ENCODE measurements at regions not wholly inside any gene's neighbourhood (a gene's known extent, or its start where the extent isn't known, plus 50 kb on each side); places are given as distances from the start of the nearest gene placed in this dataset.

DNA sequence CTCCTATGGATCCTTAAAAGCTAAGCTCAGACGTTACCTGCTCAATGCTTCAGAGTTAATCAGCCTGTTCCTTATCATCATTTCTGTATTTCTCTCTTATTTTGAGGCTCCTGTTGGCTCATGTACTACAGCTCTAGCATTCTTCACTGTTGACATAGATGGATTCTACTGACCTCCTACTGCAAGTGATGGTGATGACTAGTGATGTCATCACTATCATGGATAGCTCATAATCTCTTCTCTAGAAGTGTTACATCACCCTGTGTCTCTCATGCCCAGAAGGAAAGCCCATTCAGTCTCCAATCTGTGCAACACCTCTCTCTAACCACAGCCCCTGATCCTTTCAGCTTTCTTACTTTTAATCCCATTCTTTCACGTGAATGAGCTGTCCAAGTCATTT lies 168.2 kb upstream of the DPT start:
- Histone ChIP-seq H3K27me3 (ENCODE audit: control insufficient read depth, insufficient read depth, low read length) (no peaks in the 10 kb centered on the region), H3K9me3 (ENCODE audit: control insufficient read depth, insufficient read depth, low read length) (no peaks in the 10 kb centered on the region), H3K27ac (ENCODE audit: low read depth, low read length) (no peak overlapping the region), H3K4me1 (ENCODE audit: control insufficient read depth, insufficient read depth, low read length) (no peaks in the 10 kb centered on the region), H3K36me3 (ENCODE audit: control insufficient read depth, insufficient read depth, low read length) (no peaks in the 10 kb centered on the region), H3K4me3 (ENCODE audit: low read depth, low read length) (no peak overlapping the region), H3K9ac (ENCODE audit: low read depth, low read length) (no peak overlapping the region)

GRCh38 chr1:168903237-168903830 lies 174.3 kb upstream of the DPT start:
- Histone ChIP-seq H3K27me3 (ENCODE audit: control insufficient read depth, insufficient read depth, low read length) (no peaks in the 10 kb centered on the region), H3K36me3 (ENCODE audit: control insufficient read depth, insufficient read depth, low read length) (no peaks in the 10 kb centered on the region), H3K4me1 (ENCODE audit: control insufficient read depth, insufficient read depth, low read length) (no peaks in the 10 kb centered on the region), H3K9me3 (ENCODE audit: control insufficient read depth, insufficient read depth, low read length) (no peaks in the 10 kb centered on the region), H3K27ac (ENCODE audit: low read depth, low read length) (no peak overlapping the region), H3K9ac (ENCODE audit: low read depth, low read length) (no peak overlapping the region), H3K4me3 (ENCODE audit: low read depth, low read length) (no peak overlapping the region)

- Histone ChIP-seq H3K4me1 (ENCODE audit: control insufficient read depth, insufficient read depth, low read length) (no peaks in the 10 kb centered on the region), H3K27ac (ENCODE audit: low read depth, low read length) (no peak overlapping the region), H3K4me3 (ENCODE audit: low read depth, low read length) (no peak overlapping the region), H3K27me3 (ENCODE audit: control insufficient read depth, insufficient read depth, low read length) (no peaks in the 10 kb centered on the region), H3K9me3 (ENCODE audit: control insufficient read depth, insufficient read depth, low read length) (no peaks in the 10 kb centered on the region), H3K9ac (ENCODE audit: low read depth, low read length) (no peak overlapping the region), H3K36me3 (ENCODE audit: control insufficient read depth, insufficient read depth, low read length) (no peaks in the 10 kb centered on the region)
These were observed 176.6 kb upstream of the DPT start for GRCh38 chr1:168905633-168906032.

- Histone ChIP-seq H3K4me1 (ENCODE audit: control insufficient read depth, insufficient read depth, low read length) (no peaks in the 10 kb centered on the region), H3K4me3 (ENCODE audit: low read depth, low read length) (no peak overlapping the region)
These were observed 177.4 kb upstream of the DPT start for GRCh38 chr1:168906367-168906766.

DNA sequence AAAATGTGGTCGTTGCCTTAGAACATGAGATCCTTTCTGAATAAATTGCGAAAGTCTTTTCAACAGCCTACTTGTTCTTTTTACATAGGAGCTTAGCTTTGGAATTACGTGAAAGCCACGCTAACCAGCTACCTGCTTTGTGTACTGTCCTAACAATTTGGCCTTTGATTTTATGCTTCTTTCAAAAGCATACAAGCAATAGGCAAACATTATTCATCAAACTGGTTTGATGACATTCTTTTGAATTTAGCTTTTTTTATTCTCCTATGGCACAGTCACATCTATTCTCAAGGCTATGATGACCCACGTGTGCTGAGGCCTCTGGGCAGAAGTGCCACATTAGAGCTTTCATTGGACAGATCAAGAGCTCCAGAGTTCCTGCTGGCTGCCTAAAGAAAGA lies 178.0 kb upstream of the DPT start:
- no peaks in the 10 kb centered on the region for H3K36me3 ChIP-seq (ENCODE audit: control insufficient read depth, insufficient read depth, low read length)
- H3K9me3 ChIP-seq (ENCODE audit: control insufficient read depth, insufficient read depth, low read length) = no peaks in the 10 kb centered on the region
- no peak overlapping the region for H3K4me3 ChIP-seq (ENCODE audit: low read depth, low read length)
- no peaks in the 10 kb centered on the region for H3K4me1 ChIP-seq (ENCODE audit: control insufficient read depth, insufficient read depth, low read length)
- H3K27me3 ChIP-seq (ENCODE audit: control insufficient read depth, insufficient read depth, low read length) = no peaks in the 10 kb centered on the region
- H3K9ac ChIP-seq (ENCODE audit: low read depth, low read length) = no peak overlapping the region
- H3K27ac ChIP-seq (ENCODE audit: low read depth, low read length) = no peak overlapping the region

More at GRCh38 chr1:168906367-168906766, 177.4 kb upstream of the DPT start:
- Histone ChIP-seq H3K27me3 (ENCODE audit: control insufficient read depth, insufficient read depth, low read length) (no peaks in the 10 kb centered on the region), H3K9me3 (ENCODE audit: control insufficient read depth, insufficient read depth, low read length) (no peaks in the 10 kb centered on the region), H3K27ac (ENCODE audit: low read depth, low read length) (no peak overlapping the region), H3K36me3 (ENCODE audit: control insufficient read depth, insufficient read depth, low read length) (no peaks in the 10 kb centered on the region), H3K9ac (ENCODE audit: low read depth, low read length) (no peak overlapping the region)

- no peaks in the 10 kb centered on the region for H3K36me3 ChIP-seq (ENCODE audit: control insufficient read depth, insufficient read depth, low read length)
- no peak overlapping the region for H3K9ac ChIP-seq (ENCODE audit: low read depth, low read length)
- H3K9me3 ChIP-seq (ENCODE audit: control insufficient read depth, insufficient read depth, low read length) = no peaks in the 10 kb centered on the region
- H3K4me1 ChIP-seq (ENCODE audit: control insufficient read depth, insufficient read depth, low read length) = no peaks in the 10 kb centered on the region
- H3K27me3 ChIP-seq (ENCODE audit: control insufficient read depth, insufficient read depth, low read length) = no peaks in the 10 kb centered on the region
- no peak overlapping the region for H3K27ac ChIP-seq (ENCODE audit: low read depth, low read length)
- H3K4me3 ChIP-seq (ENCODE audit: low read depth, low read length) = no peak overlapping the region
These were observed 178.9 kb upstream of the DPT start for GRCh38 chr1:168907786-168908348.

DNA sequence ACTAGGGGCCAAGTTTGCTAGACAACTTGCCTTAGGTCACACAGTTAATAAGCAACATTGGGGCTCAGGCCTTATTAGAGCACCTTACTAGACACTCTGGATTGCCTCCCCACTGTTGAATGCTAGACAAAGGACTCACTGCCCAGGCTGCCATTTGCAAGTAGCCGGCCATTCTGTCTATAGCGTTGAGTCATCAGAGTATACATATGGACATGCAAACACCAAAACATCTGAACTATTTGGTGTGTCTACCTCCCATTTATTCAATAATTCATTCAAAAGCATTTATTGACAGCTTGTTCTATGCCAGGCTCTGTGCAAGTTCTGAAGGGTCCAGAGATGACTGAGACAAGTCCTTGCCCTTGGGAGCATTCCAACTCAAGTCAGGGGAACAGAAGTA lies 181.4 kb upstream of the DPT start:
- Histone ChIP-seq H3K4me3 (ENCODE audit: low read depth, low read length) (no peak overlapping the region), H3K36me3 (ENCODE audit: control insufficient read depth, insufficient read depth, low read length) (no peaks in the 10 kb centered on the region), H3K9me3 (ENCODE audit: control insufficient read depth, insufficient read depth, low read length) (no peaks in the 10 kb centered on the region), H3K27me3 (ENCODE audit: control insufficient read depth, insufficient read depth, low read length) (no peaks in the 10 kb centered on the region), H3K4me1 (ENCODE audit: control insufficient read depth, insufficient read depth, low read length) (no peaks in the 10 kb centered on the region), H3K9ac (ENCODE audit: low read depth, low read length) (no peak overlapping the region), H3K27ac (ENCODE audit: low read depth, low read length) (no peak overlapping the region)

DNA sequence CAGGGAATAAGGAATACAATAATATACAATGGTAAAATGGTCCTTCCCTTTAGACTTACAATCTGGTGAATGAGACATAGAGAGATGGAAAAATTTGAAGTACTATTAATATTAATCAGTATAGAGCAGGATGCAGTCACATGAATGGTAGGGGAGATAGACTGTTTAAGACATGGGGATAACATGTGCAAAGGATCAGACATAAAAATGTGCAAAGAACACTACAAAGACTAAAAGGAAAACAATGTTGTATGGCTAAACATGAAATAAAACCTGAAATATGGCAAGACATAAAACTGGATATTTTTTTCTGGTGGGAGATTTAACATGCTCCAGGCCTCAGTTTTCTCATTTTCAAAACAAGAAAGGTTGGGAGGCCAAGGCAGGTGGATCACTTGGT lies 182.4 kb upstream of the DPT start:
- Histone ChIP-seq H3K9me3 (ENCODE audit: control insufficient read depth, insufficient read depth, low read length) (no peaks in the 10 kb centered on the region), H3K4me3 (ENCODE audit: low read depth, low read length) (no peak overlapping the region), H3K4me1 (ENCODE audit: control insufficient read depth, insufficient read depth, low read length) (no peaks in the 10 kb centered on the region), H3K27ac (ENCODE audit: low read depth, low read length) (no peak overlapping the region), H3K36me3 (ENCODE audit: control insufficient read depth, insufficient read depth, low read length) (no peaks in the 10 kb centered on the region), H3K27me3 (ENCODE audit: control insufficient read depth, insufficient read depth, low read length) (no peaks in the 10 kb centered on the region), H3K9ac (ENCODE audit: low read depth, low read length) (no peak overlapping the region)

DNA sequence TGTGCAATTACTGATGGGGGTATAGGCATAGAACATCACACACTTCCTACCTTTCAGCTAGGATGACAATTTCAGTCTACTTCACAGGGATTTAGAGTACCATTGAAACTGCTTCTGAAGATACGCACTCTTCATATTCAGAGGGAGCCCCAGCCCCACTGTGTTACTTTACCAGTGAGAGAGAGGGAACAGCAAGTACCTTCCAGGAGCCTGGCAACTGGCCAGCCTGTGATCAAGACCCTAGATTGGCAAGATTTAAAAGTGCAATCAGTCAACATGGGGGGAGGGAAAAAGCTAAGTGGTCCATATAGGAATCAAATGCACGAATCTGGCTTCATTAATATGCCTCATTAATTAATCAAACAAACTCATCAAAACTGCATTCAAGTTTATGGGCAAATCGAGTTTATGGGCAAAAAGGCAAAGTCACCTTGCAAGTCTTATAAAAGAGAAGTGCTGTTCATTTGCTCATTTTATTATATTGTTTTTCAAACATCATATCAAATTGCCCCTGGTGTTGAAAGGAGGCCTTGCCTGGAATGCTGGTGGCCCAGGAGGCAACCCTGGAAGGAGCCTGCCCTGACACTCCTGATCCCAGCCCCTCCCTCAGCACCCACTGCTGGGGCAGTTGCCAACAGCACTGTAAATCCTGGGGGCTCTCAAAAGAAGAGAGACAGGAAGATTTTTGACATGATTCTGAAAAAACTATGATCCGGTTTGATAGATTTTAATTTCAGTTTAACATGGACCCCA lies 184.9 kb upstream of the DPT start:
- peaks cover 14% of the 10 kb centered on the region for H3K4me1 ChIP-seq (ENCODE audit: control insufficient read depth, insufficient read depth, low read length)
- H3K27ac ChIP-seq (ENCODE audit: low read depth, low read length) = no peak overlapping the region
- H3K9me3 ChIP-seq (ENCODE audit: control insufficient read depth, insufficient read depth, low read length) = no peaks in the 10 kb centered on the region
- no peak overlapping the region for H3K9ac ChIP-seq (ENCODE audit: low read depth, low read length)
- no peak overlapping the region for H3K4me3 ChIP-seq (ENCODE audit: low read depth, low read length)
- H3K36me3 ChIP-seq (ENCODE audit: control insufficient read depth, insufficient read depth, low read length) = no peaks in the 10 kb centered on the region
- H3K27me3 ChIP-seq (ENCODE audit: control insufficient read depth, insufficient read depth, low read length) = no peaks in the 10 kb centered on the region

DNA sequence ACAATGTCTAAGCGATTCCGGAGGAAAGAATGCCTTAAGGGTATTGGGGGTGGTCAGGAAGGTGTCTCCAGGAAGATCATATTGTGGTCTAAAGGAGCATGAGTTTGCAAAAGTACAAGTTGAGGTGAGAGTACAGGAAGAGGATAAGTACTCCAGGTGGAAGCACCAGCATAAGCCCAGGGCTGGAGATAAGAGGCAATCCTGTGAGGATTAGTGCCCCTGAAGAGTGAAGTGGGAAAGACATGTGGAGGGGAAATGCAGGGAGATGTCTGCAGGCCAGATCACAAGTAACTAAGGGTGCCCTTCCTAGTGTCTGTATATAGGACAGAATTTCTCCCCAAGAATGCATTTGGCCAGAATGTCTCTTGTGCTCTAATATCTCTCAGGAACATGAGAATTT lies 188.3 kb upstream of the DPT start:
- no peaks in the 10 kb centered on the region for H3K27me3 ChIP-seq (ENCODE audit: control insufficient read depth, insufficient read depth, low read length)
- H3K4me3 ChIP-seq (ENCODE audit: low read depth, low read length) = no peak overlapping the region
- H3K27ac ChIP-seq (ENCODE audit: low read depth, low read length) = no peak overlapping the region
- no peak overlapping the region for H3K9ac ChIP-seq (ENCODE audit: low read depth, low read length)
- no peaks in the 10 kb centered on the region for H3K36me3 ChIP-seq (ENCODE audit: control insufficient read depth, insufficient read depth, low read length)
- peaks cover 25% of the 10 kb centered on the region for H3K4me1 ChIP-seq (ENCODE audit: control insufficient read depth, insufficient read depth, low read length)
- H3K9me3 ChIP-seq (ENCODE audit: control insufficient read depth, insufficient read depth, low read length) = no peaks in the 10 kb centered on the region

DNA sequence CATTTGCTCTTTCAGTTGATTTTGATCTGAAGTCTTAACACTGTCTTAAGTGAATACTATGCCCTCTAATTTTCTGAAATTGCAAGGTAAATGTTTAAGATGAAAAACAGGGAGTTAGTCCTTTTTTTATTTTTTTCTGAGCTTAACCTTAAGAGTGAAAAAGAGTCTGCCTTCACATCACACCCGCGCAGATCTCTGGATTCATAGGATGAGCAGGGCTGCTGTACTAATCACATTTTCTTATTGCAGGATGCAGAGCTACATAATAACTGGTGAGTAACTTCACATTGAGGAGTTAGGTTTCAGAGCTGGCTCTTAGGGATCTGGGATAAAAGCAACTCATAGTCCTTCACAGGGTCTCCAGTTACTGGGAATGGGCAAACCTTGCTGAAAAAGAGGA lies 188.7 kb upstream of the ATP1B1 start:
- H3K4me1 ChIP-seq (ENCODE audit: control insufficient read depth, insufficient read depth, low read length) = peaks cover 25% of the 10 kb centered on the region
- H3K9me3 ChIP-seq (ENCODE audit: control insufficient read depth, insufficient read depth, low read length) = no peaks in the 10 kb centered on the region
- H3K9ac ChIP-seq (ENCODE audit: low read depth, low read length) = no peak overlapping the region
- no peak overlapping the region for H3K4me3 ChIP-seq (ENCODE audit: low read depth, low read length)
- no peaks in the 10 kb centered on the region for H3K27me3 ChIP-seq (ENCODE audit: control insufficient read depth, insufficient read depth, low read length)
- H3K36me3 ChIP-seq (ENCODE audit: control insufficient read depth, insufficient read depth, low read length) = no peaks in the 10 kb centered on the region
- H3K27ac ChIP-seq (ENCODE audit: low read depth, low read length) = no peak overlapping the region
